GM23338 (cell line): ENCODE measurements at regions not wholly inside any gene's neighbourhood (a gene's known extent, or its start where the extent isn't known, plus 50 kb on each side); places are given as distances from the start of the nearest gene placed in this dataset.

ENCODE experiments used
- ATAC-seq: fragments of 200-7000 bp; cut with Tn5 transposase; 3 replicates; pipeline ENCODE4 v1.9.1; 2020
- DNase-seq: peaks from one replicate; pipeline ENCODE4 v3.0.0-alpha.2; 2015; ENCODE audit warnings: low spot score
- H2AFZ ChIP-seq: fragments of 200-600 bp; sonication (generic); 2 replicates; pipeline ENCODE4 v1.8.0; 2016; ENCODE audit warnings: antibody characterized with exemption, mild to moderate bottlenecking, moderate library complexity
- H3F3A ChIP-seq: fragments of 200-600 bp; sonication (generic); replicated peaks from 2 replicates; pipeline ENCODE4 v1.8.0; 2017; ENCODE audit warnings: antibody characterized with exemption, mixed run types, low read depth
- H3K27ac ChIP-seq: fragments of 200-600 bp; sonication (generic); 2 replicates; pipeline ENCODE4 v1.6.1; 2016; ENCODE audit warnings: low read depth
- H3K27me3 ChIP-seq: fragments of 200-600 bp; sonication (generic); 2 replicates; pipeline ENCODE4 v1.8.0; 2016; ENCODE audit warnings: mild to moderate bottlenecking, mixed run types, moderate library complexity; ENCODE audit not compliant: insufficient read depth
- H3K36me3 ChIP-seq: fragments of 200-600 bp; sonication (generic); 2 replicates; pipeline ENCODE4 v1.8.0; 2016; ENCODE audit warnings: mild to moderate bottlenecking; ENCODE audit not compliant: insufficient read depth
- H3K4me1 ChIP-seq: fragments of 200-600 bp; sonication (generic); 2 replicates; pipeline ENCODE4 v1.8.0; 2016; ENCODE audit warnings: mild to moderate bottlenecking, moderate library complexity; ENCODE audit not compliant: insufficient read depth
- H3K4me2 ChIP-seq: fragments of 200-600 bp; sonication (generic); 2 replicates; pipeline ENCODE4 v1.7.1; 2017; ENCODE audit warnings: mixed run types
- H3K4me3 ChIP-seq: fragments of 200-600 bp; sonication (generic); 2 replicates; pipeline ENCODE4 v1.6.1; 2016; ENCODE audit warnings: mixed run types
- H3K79me2 ChIP-seq: fragments of 200-600 bp; sonication (generic); replicated peaks from 2 replicates; pipeline ENCODE4 v1.8.0; 2017; ENCODE audit warnings: mild to moderate bottlenecking; ENCODE audit not compliant: insufficient read depth
- H3K9me2 ChIP-seq: fragments of 200-600 bp; sonication (generic); 2 replicates; pipeline ENCODE4 v1.8.0; 2017; ENCODE audit not compliant: insufficient read depth
- H4K20me1 ChIP-seq: fragments of 200-600 bp; sonication (generic); replicated peaks from 2 replicates; pipeline ENCODE4 v1.8.0; 2017; ENCODE audit warnings: mild to moderate bottlenecking; ENCODE audit not compliant: insufficient read depth
- H3K27ac Mint-ChIP-seq: 2 replicates; pipeline ENCODE4 v1.8.0; 2020; ENCODE audit warnings: inconsistent platforms, mild to moderate bottlenecking, moderate library complexity, mixed read lengths
- H3K27me3 Mint-ChIP-seq: 3 replicates; pipeline ENCODE4 v1.8.0; 2022; ENCODE audit warnings: low read depth, mild to moderate bottlenecking, moderate library complexity, mixed read lengths, inconsistent platforms; ENCODE audit not compliant: insufficient read depth, poor library complexity
- H3K36me3 Mint-ChIP-seq: 3 replicates; pipeline ENCODE4 v1.8.0; 2021; ENCODE audit warnings: low read depth, mild to moderate bottlenecking, inconsistent platforms, moderate library complexity, mixed read lengths
- H3K4me1 Mint-ChIP-seq: 3 replicates; pipeline ENCODE4 v1.8.0; 2020; ENCODE audit warnings: mild to moderate bottlenecking, inconsistent platforms, mixed read lengths
- H3K4me3 Mint-ChIP-seq: 3 replicates; pipeline ENCODE4 v1.8.0; 2021; ENCODE audit warnings: moderate library complexity, mild to moderate bottlenecking, inconsistent platforms, mixed read lengths
- H3K9me3 Mint-ChIP-seq: 3 replicates; pipeline ENCODE4 v1.8.0; 2020; ENCODE audit warnings: moderate library complexity, mild to moderate bottlenecking, inconsistent platforms, mixed read lengths
- CREB1 ChIP-seq: fragments of 250-450 bp; sonication (Bioruptor Pico); IDR thresholded peaks from 2 replicates; pipeline ENCODE4 v1.5.0; 2020; ENCODE audit warnings: low read depth, mild to moderate bottlenecking, moderate library complexity
- CTCF ChIP-seq, 2 experiments: fragments of 200-600 bp in 1 of 2; sonication (generic) in 1 of 2; conservative IDR thresholded peaks; 2 replicates each; pipeline versions ENCODE4 v1.5.1 to v1.6.1; 2016 to 2017; ENCODE audit warnings: antibody characterized with exemption in 2 of 2, low read depth in 2 of 2, mild to moderate bottlenecking in 2 of 2, moderate library complexity in 1 of 2
- EZH2 ChIP-seq: fragments of 200-600 bp; sonication (generic); IDR thresholded peaks from one replicate; pipeline ENCODE4 v1.8.0; 2017; ENCODE audit warnings: antibody characterized with exemption, mild to moderate bottlenecking, low read depth; ENCODE audit not compliant: unreplicated experiment
- EZH2phosphoT487 ChIP-seq: fragments of 200-600 bp; sonication (generic); IDR thresholded peaks from one replicate; pipeline ENCODE4 v1.8.1; 2018; ENCODE audit warnings: antibody characterized with exemption; ENCODE audit not compliant: unreplicated experiment
- JUNB ChIP-seq: IDR thresholded peaks from one replicate; pipeline ENCODE4 v1.6.1; 2016; ENCODE audit warnings: antibody characterized with exemption; ENCODE audit not compliant: unreplicated experiment
- NANOG ChIP-seq: IDR thresholded peaks from 2 replicates; pipeline ENCODE4 v1.6.1; 2016; ENCODE audit warnings: antibody characterized with exemption, borderline replicate concordance
- POLR2AphosphoS5 ChIP-seq: IDR thresholded peaks from 2 replicates; pipeline ENCODE4 v1.6.1; 2016; ENCODE audit warnings: antibody characterized with exemption, low read depth
- STAT1 ChIP-seq: IDR thresholded peaks from one replicate; pipeline ENCODE4 v1.6.1; 2016; ENCODE audit warnings: antibody characterized with exemption; ENCODE audit not compliant: unreplicated experiment
- ZNF114 ChIP-seq: fragments of 250-450 bp; sonication (Bioruptor Pico); IDR thresholded peaks from 2 replicates; pipeline ENCODE4 v1.5.0; 2020; ENCODE audit warnings: mild to moderate bottlenecking, moderate library complexity
- ZNF331 ChIP-seq: fragments of 250-450 bp; sonication (Bioruptor Pico); IDR thresholded peaks from 2 replicates; pipeline ENCODE4 v1.5.0; 2020; ENCODE audit warnings: low read depth, mild to moderate bottlenecking, moderate library complexity
- ZNF462 ChIP-seq: fragments of 250-450 bp; sonication (Bioruptor Pico); IDR thresholded peaks from 2 replicates; pipeline ENCODE4 v1.5.0; 2020; ENCODE audit warnings: mild to moderate bottlenecking, moderate library complexity
- TF ChIP-seq, protein P1 (sequence below): IDR thresholded peaks from one replicate; pipeline ENCODE4 v1.6.1; 2018; ENCODE audit warnings: antibody characterized with exemption; ENCODE audit not compliant: unreplicated experiment
- TF ChIP-seq, protein P2 (sequence below): IDR thresholded peaks from 2 replicates; pipeline ENCODE4 v1.6.1; 2016; ENCODE audit warnings: antibody characterized with exemption

GRCh38 chr5:120219988-120220387, 244.1 kb upstream of the PRR16 start:
- Mint-ChIP-seq H3K27ac (no peak overlapping the region), H3K27me3 (no peaks in the 10 kb centered on the region), H3K4me1 (no peaks in the 10 kb centered on the region), H3K36me3 (no peaks in the 10 kb centered on the region), H3K4me3 (no peak overlapping the region), H3K9me3 (no peaks in the 10 kb centered on the region)
- no peaks in the 10 kb centered on the region for H3K4me1 ChIP-seq
- 0 out of 2 replicates have a peak overlapping the region, but pooled peaks have one; percentile 20 for H2AFZ ChIP-seq
- no peaks in the 10 kb centered on the region for H3K36me3 ChIP-seq
- DNase-seq (no peak), ATAC-seq (no peak)
- no peak overlapping the region for H3K27ac ChIP-seq
- no peaks in the 10 kb centered on the region for H3F3A ChIP-seq
- no peak overlapping the region for H3K4me3 ChIP-seq
- no peaks in the 10 kb centered on the region for H4K20me1 ChIP-seq
- H3K4me2 ChIP-seq, result no peak overlapping the region
- TF ChIP-seq EZH2phosphoT487 (no peak), EZH2 (no peak), POLR2AphosphoS5 (no peak), CREB1 (CRISPR knock-in tag) (no peak), STAT1 (no peak), NANOG (no peak), ZNF114 (no peak), ZNF462 (CRISPR knock-in tag) (no peak), JUNB (no peak), ZNF331 (CRISPR knock-in tag) (no peak), CTCF (conservative IDR thresholded peaks at IDR 0.05; ENCODE audit: low read depth in 2 of 2) (no peak)
- TF ChIP-seq, protein P1, sequence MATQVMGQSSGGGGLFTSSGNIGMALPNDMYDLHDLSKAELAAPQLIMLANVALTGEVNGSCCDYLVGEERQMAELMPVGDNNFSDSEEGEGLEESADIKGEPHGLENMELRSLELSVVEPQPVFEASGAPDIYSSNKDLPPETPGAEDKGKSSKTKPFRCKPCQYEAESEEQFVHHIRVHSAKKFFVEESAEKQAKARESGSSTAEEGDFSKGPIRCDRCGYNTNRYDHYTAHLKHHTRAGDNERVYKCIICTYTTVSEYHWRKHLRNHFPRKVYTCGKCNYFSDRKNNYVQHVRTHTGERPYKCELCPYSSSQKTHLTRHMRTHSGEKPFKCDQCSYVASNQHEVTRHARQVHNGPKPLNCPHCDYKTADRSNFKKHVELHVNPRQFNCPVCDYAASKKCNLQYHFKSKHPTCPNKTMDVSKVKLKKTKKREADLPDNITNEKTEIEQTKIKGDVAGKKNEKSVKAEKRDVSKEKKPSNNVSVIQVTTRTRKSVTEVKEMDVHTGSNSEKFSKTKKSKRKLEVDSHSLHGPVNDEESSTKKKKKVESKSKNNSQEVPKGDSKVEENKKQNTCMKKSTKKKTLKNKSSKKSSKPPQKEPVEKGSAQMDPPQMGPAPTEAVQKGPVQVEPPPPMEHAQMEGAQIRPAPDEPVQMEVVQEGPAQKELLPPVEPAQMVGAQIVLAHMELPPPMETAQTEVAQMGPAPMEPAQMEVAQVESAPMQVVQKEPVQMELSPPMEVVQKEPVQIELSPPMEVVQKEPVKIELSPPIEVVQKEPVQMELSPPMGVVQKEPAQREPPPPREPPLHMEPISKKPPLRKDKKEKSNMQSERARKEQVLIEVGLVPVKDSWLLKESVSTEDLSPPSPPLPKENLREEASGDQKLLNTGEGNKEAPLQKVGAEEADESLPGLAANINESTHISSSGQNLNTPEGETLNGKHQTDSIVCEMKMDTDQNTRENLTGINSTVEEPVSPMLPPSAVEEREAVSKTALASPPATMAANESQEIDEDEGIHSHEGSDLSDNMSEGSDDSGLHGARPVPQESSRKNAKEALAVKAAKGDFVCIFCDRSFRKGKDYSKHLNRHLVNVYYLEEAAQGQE, result no peak
- TF ChIP-seq, protein P2, sequence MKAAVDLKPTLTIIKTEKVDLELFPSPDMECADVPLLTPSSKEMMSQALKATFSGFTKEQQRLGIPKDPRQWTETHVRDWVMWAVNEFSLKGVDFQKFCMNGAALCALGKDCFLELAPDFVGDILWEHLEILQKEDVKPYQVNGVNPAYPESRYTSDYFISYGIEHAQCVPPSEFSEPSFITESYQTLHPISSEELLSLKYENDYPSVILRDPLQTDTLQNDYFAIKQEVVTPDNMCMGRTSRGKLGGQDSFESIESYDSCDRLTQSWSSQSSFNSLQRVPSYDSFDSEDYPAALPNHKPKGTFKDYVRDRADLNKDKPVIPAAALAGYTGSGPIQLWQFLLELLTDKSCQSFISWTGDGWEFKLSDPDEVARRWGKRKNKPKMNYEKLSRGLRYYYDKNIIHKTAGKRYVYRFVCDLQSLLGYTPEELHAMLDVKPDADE, result no peak
- no peaks in the 10 kb centered on the region for H3K79me2 ChIP-seq
- H3K9me2 ChIP-seq, result no peaks in the 10 kb centered on the region
- no peaks in the 10 kb centered on the region for H3K27me3 ChIP-seq
